Left ventricle myocardium inferior (tissue), 1 donor: ENCODE measurements at regions not wholly inside any gene's neighbourhood (a gene's known extent, or its start where the extent isn't known, plus 50 kb on each side); places are given as distances from the start of the nearest gene placed in this dataset.

Source experiments
- DNase-seq: peaks from one replicate; pipeline ENCODE4 v3.0.0-alpha.2; 2020
- H3K27ac ChIP-seq: fragments of 200-600 bp; replicated peaks from 2 replicates; pipeline ENCODE4 v1.8.0; 2021
- H3K27me3 ChIP-seq: fragments of 200-600 bp; 2 replicates; pipeline ENCODE4 v1.8.0; 2021; ENCODE audit warnings: low read depth
- H3K36me3 ChIP-seq: fragments of 200-600 bp; 2 replicates; pipeline ENCODE4 v1.8.0; 2021
- H3K4me1 ChIP-seq: fragments of 200-600 bp; 2 replicates; pipeline ENCODE4 v1.8.0; 2021
- H3K4me3 ChIP-seq: fragments of 200-600 bp; 2 replicates; pipeline ENCODE4 v1.8.0; 2021; ENCODE audit warnings: mild to moderate bottlenecking, moderate library complexity
- H3K9me3 ChIP-seq: fragments of 200-600 bp; replicated peaks from 2 replicates; pipeline ENCODE4 v1.8.0; 2021
- CTCF ChIP-seq: fragments of 200-600 bp; IDR thresholded peaks from 2 replicates; pipeline ENCODE4 v1.8.0; 2021; ENCODE audit warnings: antibody characterized with exemption, mild to moderate bottlenecking, borderline replicate concordance
- intact Hi-C: fragments of 100-400 bp; cut with micrococcal nuclease; formaldehyde crosslinking; loops from one replicate; pipeline ENCODE4 v1.11.0; 2022
- donor health status: DM: no; HTN: yes; CAD: no; lungs with severe emphysema.

GRCh38 chr9:106576232-106576760, 286.7 kb upstream of the ZNF462 start:
- H3K4me1 ChIP-seq: no peaks in the 10 kb centered on the region
- no peak for DNase-seq
- intact Hi-C loops: no loop called here
- H3K27ac ChIP-seq: no peak overlapping the region
- no peaks in the 10 kb centered on the region for H3K36me3 ChIP-seq
- H3K9me3 ChIP-seq: peaks cover 29% of the 10 kb centered on the region
- no peaks in the 10 kb centered on the region for H3K27me3 ChIP-seq
- H3K4me3 ChIP-seq: no peak overlapping the region
- no peak for TF ChIP-seq CTCF

GRCh38 chr9:106577121-106577520, 285.8 kb upstream of the ZNF462 start:
- no peak for DNase-seq
- Histone ChIP-seq H3K9me3 (peaks cover 23% of the 10 kb centered on the region), H3K27ac (no peak overlapping the region), H3K4me1 (no peaks in the 10 kb centered on the region), H3K4me3 (no peak overlapping the region), H3K36me3 (no peaks in the 10 kb centered on the region), H3K27me3 (no peaks in the 10 kb centered on the region)
- TF ChIP-seq CTCF: no peak
- intact Hi-C loops: no loop called here

GRCh38 chr9:106580546-106580945, 282.4 kb upstream of the ZNF462 start:
- no peaks in the 10 kb centered on the region for H3K36me3 ChIP-seq
- intact Hi-C loops: no loop called here
- no peaks in the 10 kb centered on the region for H3K27me3 ChIP-seq
- H3K4me3 ChIP-seq: no peak overlapping the region
- no peak for DNase-seq
- H3K4me1 ChIP-seq: no peaks in the 10 kb centered on the region
- H3K9me3 ChIP-seq: peaks cover 23% of the 10 kb centered on the region
- TF ChIP-seq CTCF: no peak
- H3K27ac ChIP-seq: no peak overlapping the region

GRCh38 chr9:106581973-106582372, 281.0 kb upstream of the ZNF462 start:
- Histone ChIP-seq H3K4me3 (no peak overlapping the region), H3K36me3 (no peaks in the 10 kb centered on the region), H3K9me3 (peaks cover 23% of the 10 kb centered on the region), H3K4me1 (no peaks in the 10 kb centered on the region), H3K27me3 (no peaks in the 10 kb centered on the region), H3K27ac (no peak overlapping the region)
- TF ChIP-seq CTCF: no peak
- DNase-seq: no peak
- intact Hi-C loops: no loop called here

- DNase-seq: no peak
- intact Hi-C loops: no loop called here
- no peak for TF ChIP-seq CTCF
- Histone ChIP-seq H3K4me1 (no peaks in the 10 kb centered on the region), H3K36me3 (no peaks in the 10 kb centered on the region), H3K4me3 (no peak overlapping the region), H3K27ac (no peak overlapping the region), H3K9me3 (peaks cover 11% of the 10 kb centered on the region), H3K27me3 (no peaks in the 10 kb centered on the region)
Measured at GRCh38 chr9:106583751-106584150, 279.2 kb upstream of the ZNF462 start.

- DNase-seq: no peak
Measured at GRCh38 chr9:106587042-106587441, 275.9 kb upstream of the ZNF462 start.

More at GRCh38 chr9:106587042-106587441, 275.9 kb upstream of the ZNF462 start:
- no peaks in the 10 kb centered on the region for H3K27me3 ChIP-seq
- no peaks in the 10 kb centered on the region for H3K36me3 ChIP-seq
- H3K4me3 ChIP-seq: no peak overlapping the region
- TF ChIP-seq CTCF: no peak
- intact Hi-C loops: no loop called here
- no peaks in the 10 kb centered on the region for H3K9me3 ChIP-seq
- H3K27ac ChIP-seq: no peak overlapping the region
- no peaks in the 10 kb centered on the region for H3K4me1 ChIP-seq
